OCI-LY7 (cell line): ENCODE measurements at regions not wholly inside any gene's neighbourhood (a gene's known extent, or its start where the extent isn't known, plus 50 kb on each side); places are given as distances from the start of the nearest gene placed in this dataset.

Source experiments
- BruUV-seq: library from RNA; stranded (reverse); fragments of 400-500 nt; replicated peaks from 2 replicates; lab custom pipeline; 2021; lab: Mats Ljungman, UMichigan
- CTCF ChIA-PET: fragments of 300-600 bp; sonication (Branson Sonifier 250); formaldehyde crosslinking; loops from one replicate; lab custom pipeline; 2022; ENCODE audit warnings: antibody characterized with exemption; ENCODE audit not compliant: unreplicated experiment; lab: Charles Lee
- POLR2A ChIA-PET: fragments of 300-600 bp; sonication (Branson Sonifier 250); formaldehyde crosslinking; loops from one replicate; lab custom pipeline; 2022; ENCODE audit warnings: antibody characterized with exemption; lab: Charles Lee
- DNase-seq: peaks from one replicate; pipeline ENCODE4 v3.0.0-alpha.2; 2015; ENCODE audit warnings: low spot score
- H2AFZ ChIP-seq: fragments of 200-600 bp; sonication (generic), shearing (Covaris generic); 2 replicates; pipeline ENCODE4 v1.6.1; 2014; ENCODE audit warnings: mild to moderate bottlenecking, antibody characterized with exemption, low read length, moderate library complexity
- H3K27ac ChIP-seq: fragments of 200-600 bp; sonication (generic); 2 replicates; pipeline ENCODE4 v1.5.1; 2014; ENCODE audit warnings: mixed run types, low read depth, mild to moderate bottlenecking, moderate library complexity, low read length, inconsistent platforms; ENCODE audit not compliant: poor library complexity, severe bottlenecking
- H3K36me3 ChIP-seq: fragments of 200-600 bp; sonication (generic); 2 replicates; pipeline ENCODE4 v1.6.1; 2014; ENCODE audit warnings: mild to moderate bottlenecking, antibody characterized with exemption, low read length, moderate library complexity, mixed read lengths; ENCODE audit not compliant: insufficient read depth
- H3K4me1 ChIP-seq: fragments of 200-600 bp; sonication (generic); 2 replicates; pipeline ENCODE4 v1.5.1; 2014; ENCODE audit warnings: mild to moderate bottlenecking, low read length; ENCODE audit not compliant: insufficient read depth, poor library complexity, severe bottlenecking
- H3K4me2 ChIP-seq: fragments of 200-600 bp; sonication (generic); 2 replicates; pipeline ENCODE4 v1.6.1; 2014; ENCODE audit warnings: mild to moderate bottlenecking, low read length
- H3K4me3 ChIP-seq: fragments of 200-600 bp; sonication (generic); 2 replicates; pipeline ENCODE4 v1.5.1; 2014; ENCODE audit warnings: mild to moderate bottlenecking, low read depth, low read length; ENCODE audit not compliant: poor library complexity, severe bottlenecking
- H3K79me2 ChIP-seq: fragments of 200-600 bp; sonication (generic); 2 replicates; pipeline ENCODE4 v1.6.1; 2016; ENCODE audit warnings: low read depth, mild to moderate bottlenecking, low read length, moderate library complexity, mixed read lengths; ENCODE audit not compliant: insufficient read depth
- H3K9me2 ChIP-seq: fragments of 200-600 bp; sonication (generic); 2 replicates; pipeline ENCODE4 v1.6.1; 2016; ENCODE audit warnings: mild to moderate bottlenecking, low read length, mixed read lengths; ENCODE audit not compliant: insufficient read depth
- H3K9me3 ChIP-seq: fragments of 200-600 bp; sonication (generic); 2 replicates; pipeline ENCODE4 v1.6.1; 2014; ENCODE audit warnings: mild to moderate bottlenecking, mixed run types, low read length, mixed read lengths
- H4K20me1 ChIP-seq: fragments of 200-600 bp; sonication (generic); 2 replicates; pipeline ENCODE4 v1.6.1; 2014; ENCODE audit warnings: mild to moderate bottlenecking, antibody characterized with exemption, low read length, moderate library complexity, mixed read lengths; ENCODE audit not compliant: insufficient read depth
- CTCF ChIP-seq: fragments of 200-600 bp; sonication (generic); conservative IDR thresholded peaks from 2 replicates; pipeline ENCODE4 v1.5.1; 2014; ENCODE audit warnings: mild to moderate bottlenecking, antibody characterized with exemption, low read length, moderate library complexity, mixed read lengths
- EZH2phosphoT487 ChIP-seq: fragments of 200-600 bp; sonication (generic); IDR thresholded peaks from 2 replicates; pipeline ENCODE4 v1.6.1; 2018; ENCODE audit warnings: low read depth, borderline replicate concordance, mild to moderate bottlenecking, mixed run types, antibody characterized with exemption, low read length, moderate library complexity, mixed read lengths
- intact Hi-C: fragments of 100-400 bp; cut with micrococcal nuclease; formaldehyde crosslinking; loops from one replicate; pipeline ENCODE4 v1.10.0; 2022; ENCODE audit not compliant: unreplicated experiment

GRCh38 chr10:128221807-128222206, 95.6 kb upstream of the MKI67 start:
- CTCF ChIA-PET, result no interaction called here
- no peaks in the 10 kb centered on the region for H3K36me3 ChIP-seq
- no peaks in the 10 kb centered on the region for H4K20me1 ChIP-seq
- BruUV-seq, result no TSS peak
- H3K4me1 ChIP-seq, result no peaks in the 10 kb centered on the region
- H3K4me3 ChIP-seq, result no peak overlapping the region
- no peak for TF ChIP-seq EZH2phosphoT487
- TF ChIP-seq CTCF, result no peak
- no peak overlapping the region for H2AFZ ChIP-seq
- H3K27ac ChIP-seq, result no peak overlapping the region
- no peaks in the 10 kb centered on the region for H3K79me2 ChIP-seq
- H3K9me3 ChIP-seq, result no peaks in the 10 kb centered on the region
- no peak for DNase-seq
- POLR2A ChIA-PET, result no interaction called here
- intact Hi-C loops, result no loop called here
- no peak overlapping the region for H3K4me2 ChIP-seq
- no peaks in the 10 kb centered on the region for H3K9me2 ChIP-seq

- no peak for DNase-seq
- H3K27ac ChIP-seq, result no peak overlapping the region
- H3K4me3 ChIP-seq, result no peak overlapping the region
- no peak overlapping the region for H2AFZ ChIP-seq
- no peaks in the 10 kb centered on the region for H3K9me3 ChIP-seq
- H3K4me2 ChIP-seq, result no peak overlapping the region
- no peaks in the 10 kb centered on the region for H4K20me1 ChIP-seq
- CTCF ChIA-PET, result no interaction called here
- no peaks in the 10 kb centered on the region for H3K36me3 ChIP-seq
- H3K9me2 ChIP-seq, result no peaks in the 10 kb centered on the region
- intact Hi-C loops, result no loop called here
- H3K4me1 ChIP-seq, result no peaks in the 10 kb centered on the region
- no TSS peak for BruUV-seq
- TF ChIP-seq CTCF, result no peak
- TF ChIP-seq EZH2phosphoT487, result no peak
- POLR2A ChIA-PET, result no interaction called here
- H3K79me2 ChIP-seq, result no peaks in the 10 kb centered on the region
Measured at GRCh38 chr10:128222332-128222849, 96.2 kb upstream of the MKI67 start.

- intact Hi-C loops, result no loop called here
- Histone ChIP-seq H3K4me3 (no peak overlapping the region), H3K9me3 (no peaks in the 10 kb centered on the region), H3K27ac (no peak overlapping the region), H3K4me1 (no peaks in the 10 kb centered on the region), H4K20me1 (no peaks in the 10 kb centered on the region), H3K36me3 (no peaks in the 10 kb centered on the region), H2AFZ (no peak overlapping the region), H3K4me2 (no peak overlapping the region), H3K9me2 (no peaks in the 10 kb centered on the region), H3K79me2 (no peaks in the 10 kb centered on the region)
- ChIA-PET POLR2A (no interaction called here), CTCF (no interaction called here)
- no TSS peak for BruUV-seq
- no peak for DNase-seq
- TF ChIP-seq EZH2phosphoT487 (no peak), CTCF (no peak)
Measured at GRCh38 chr10:128230401-128230800, 104.2 kb upstream of the MKI67 start.
